Activated CD8-positive, alpha-beta T cell treated with anti-CD3 and anti-CD28 coated beads for 36 hours (primary cell): ENCODE measurements at regions not wholly inside any gene's neighbourhood (a gene's known extent, or its start where the extent isn't known, plus 50 kb on each side); places are given as distances from the start of the nearest gene placed in this dataset.

ENCODE experiments used
- ATAC-seq: fragments of 200-7000 bp; cut with Tn5 transposase; one replicate; pipeline ENCODE4 v1.10.0; 2021; ENCODE audit warnings: mild to moderate bottlenecking, moderate library complexity
- CTCF ChIA-PET: fragments of 350-600 bp; sonication (Branson Sonifier 250); formaldehyde crosslinking; loops from one replicate; lab custom pipeline; 2021; ENCODE audit warnings: antibody characterized with exemption; lab: Charles Lee
- POLR2A ChIA-PET: fragments of 350-600 bp; sonication (Branson Sonifier 250); formaldehyde crosslinking; loops from one replicate; lab custom pipeline; 2021; ENCODE audit warnings: antibody characterized with exemption; lab: Charles Lee
- DNase-seq: peaks from one replicate; pipeline ENCODE4 v3.0.0-alpha.2; 2020
- H3K27ac Mint-ChIP-seq: one replicate; pipeline ENCODE4 v1.8.0; 2021; ENCODE audit warnings: mild to moderate bottlenecking, mixed read lengths
- H3K27me3 Mint-ChIP-seq: one replicate; pipeline ENCODE4 v1.8.0; 2021; ENCODE audit warnings: mixed read lengths
- H3K36me3 Mint-ChIP-seq: one replicate; pipeline ENCODE4 v1.8.0; 2021; ENCODE audit warnings: low read depth, mixed read lengths
- H3K4me1 Mint-ChIP-seq: one replicate; pipeline ENCODE4 v1.8.0; 2021; ENCODE audit warnings: low read depth, mixed read lengths
- H3K4me3 Mint-ChIP-seq: one replicate; pipeline ENCODE4 v1.8.0; 2021; ENCODE audit warnings: mild to moderate bottlenecking, moderate library complexity, mixed read lengths
- H3K9me3 Mint-ChIP-seq: one replicate; pipeline ENCODE4 v1.8.0; 2021; ENCODE audit warnings: mixed read lengths
- intact Hi-C: fragments of 100-400 bp; cut with micrococcal nuclease; formaldehyde crosslinking; loops from one replicate; pipeline ENCODE4 v1.10.0; 2022
- TF ChIP-seq, protein P1 (sequence below): fragments of 200-600 bp; IDR thresholded peaks from one replicate; pipeline ENCODE4 v1.8.0; 2022; ENCODE audit warnings: antibody characterized with exemption, mild to moderate bottlenecking

DNA sequence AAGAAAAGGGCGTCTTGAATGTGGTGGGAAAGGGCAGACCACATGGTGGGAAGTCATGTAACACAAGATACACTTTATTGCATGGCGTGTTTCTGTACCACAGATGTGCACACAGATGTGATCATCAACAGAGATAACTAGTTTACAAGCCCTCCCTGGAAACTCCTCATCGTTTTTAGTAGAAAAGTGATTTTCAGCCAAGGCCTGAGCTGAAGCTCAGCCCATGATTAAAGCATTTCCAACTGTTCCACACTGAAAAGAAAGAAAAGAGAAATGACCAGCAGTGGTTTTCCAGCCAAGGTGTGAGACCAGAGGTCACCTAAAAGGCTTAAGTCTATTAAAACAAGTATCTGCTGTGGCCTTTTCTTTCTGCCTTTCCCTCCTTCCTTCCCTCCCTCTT lies 463.9 kb upstream of the JAG1 start:
- Mint-ChIP-seq H3K27me3 (no peaks in the 10 kb centered on the region), H3K9me3 (peaks cover 4% of the 10 kb centered on the region), H3K4me3 (no peak overlapping the region), H3K36me3 (no peaks in the 10 kb centered on the region), H3K4me1 (no peaks in the 10 kb centered on the region), H3K27ac (no peak overlapping the region)
- TF ChIP-seq, protein P1, sequence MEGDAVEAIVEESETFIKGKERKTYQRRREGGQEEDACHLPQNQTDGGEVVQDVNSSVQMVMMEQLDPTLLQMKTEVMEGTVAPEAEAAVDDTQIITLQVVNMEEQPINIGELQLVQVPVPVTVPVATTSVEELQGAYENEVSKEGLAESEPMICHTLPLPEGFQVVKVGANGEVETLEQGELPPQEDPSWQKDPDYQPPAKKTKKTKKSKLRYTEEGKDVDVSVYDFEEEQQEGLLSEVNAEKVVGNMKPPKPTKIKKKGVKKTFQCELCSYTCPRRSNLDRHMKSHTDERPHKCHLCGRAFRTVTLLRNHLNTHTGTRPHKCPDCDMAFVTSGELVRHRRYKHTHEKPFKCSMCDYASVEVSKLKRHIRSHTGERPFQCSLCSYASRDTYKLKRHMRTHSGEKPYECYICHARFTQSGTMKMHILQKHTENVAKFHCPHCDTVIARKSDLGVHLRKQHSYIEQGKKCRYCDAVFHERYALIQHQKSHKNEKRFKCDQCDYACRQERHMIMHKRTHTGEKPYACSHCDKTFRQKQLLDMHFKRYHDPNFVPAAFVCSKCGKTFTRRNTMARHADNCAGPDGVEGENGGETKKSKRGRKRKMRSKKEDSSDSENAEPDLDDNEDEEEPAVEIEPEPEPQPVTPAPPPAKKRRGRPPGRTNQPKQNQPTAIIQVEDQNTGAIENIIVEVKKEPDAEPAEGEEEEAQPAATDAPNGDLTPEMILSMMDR: no peak
- ChIA-PET POLR2A (no interaction called here), CTCF (no interaction called here)
- no peak for ATAC-seq
- DNase-seq: no peak
- intact Hi-C loops: no loop called here

GRCh38 chr20:11140359-11140758 lies 466.6 kb upstream of the JAG1 start:
- intact Hi-C loops: no loop called here
- TF ChIP-seq, protein P1: no peak
- no peaks in the 10 kb centered on the region for H3K4me1 Mint-ChIP-seq
- DNase-seq: no peak
- POLR2A ChIA-PET: no interaction called here
- CTCF ChIA-PET: no interaction called here
- ATAC-seq: no peak
- H3K4me3 Mint-ChIP-seq: no peak overlapping the region
- H3K9me3 Mint-ChIP-seq: peaks cover 4% of the 10 kb centered on the region
- no peaks in the 10 kb centered on the region for H3K27me3 Mint-ChIP-seq
- no peak overlapping the region for H3K27ac Mint-ChIP-seq
- H3K36me3 Mint-ChIP-seq: no peaks in the 10 kb centered on the region

DNA sequence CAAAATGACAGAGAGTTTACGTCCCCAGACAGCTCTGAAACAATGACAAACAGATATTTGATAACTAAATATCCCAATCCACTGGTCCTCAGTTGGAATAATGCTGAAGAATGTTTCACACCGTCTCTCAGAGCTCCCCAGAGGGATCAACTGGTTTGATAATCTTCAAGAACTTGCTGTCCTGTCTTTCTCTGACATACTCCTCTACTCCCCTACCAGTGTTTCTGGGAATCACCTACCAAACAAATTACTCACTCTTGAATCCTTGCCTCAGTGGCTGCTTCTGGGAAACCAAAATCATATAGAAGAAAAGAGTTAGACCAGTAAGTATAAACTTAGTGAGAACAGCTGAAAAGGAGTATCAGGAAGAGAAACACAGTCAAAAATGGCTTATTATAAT lies 469.7 kb upstream of the JAG1 start:
- Mint-ChIP-seq H3K9me3 (peaks cover 4% of the 10 kb centered on the region), H3K27me3 (no peaks in the 10 kb centered on the region), H3K27ac (no peak overlapping the region), H3K4me1 (no peaks in the 10 kb centered on the region), H3K36me3 (no peaks in the 10 kb centered on the region), H3K4me3 (no peak overlapping the region)
- ATAC-seq (no peak), DNase-seq (no peak)
- ChIA-PET CTCF (no interaction called here), POLR2A (no interaction called here)
- TF ChIP-seq, protein P1: no peak
- intact Hi-C loops: no loop called here

DNA sequence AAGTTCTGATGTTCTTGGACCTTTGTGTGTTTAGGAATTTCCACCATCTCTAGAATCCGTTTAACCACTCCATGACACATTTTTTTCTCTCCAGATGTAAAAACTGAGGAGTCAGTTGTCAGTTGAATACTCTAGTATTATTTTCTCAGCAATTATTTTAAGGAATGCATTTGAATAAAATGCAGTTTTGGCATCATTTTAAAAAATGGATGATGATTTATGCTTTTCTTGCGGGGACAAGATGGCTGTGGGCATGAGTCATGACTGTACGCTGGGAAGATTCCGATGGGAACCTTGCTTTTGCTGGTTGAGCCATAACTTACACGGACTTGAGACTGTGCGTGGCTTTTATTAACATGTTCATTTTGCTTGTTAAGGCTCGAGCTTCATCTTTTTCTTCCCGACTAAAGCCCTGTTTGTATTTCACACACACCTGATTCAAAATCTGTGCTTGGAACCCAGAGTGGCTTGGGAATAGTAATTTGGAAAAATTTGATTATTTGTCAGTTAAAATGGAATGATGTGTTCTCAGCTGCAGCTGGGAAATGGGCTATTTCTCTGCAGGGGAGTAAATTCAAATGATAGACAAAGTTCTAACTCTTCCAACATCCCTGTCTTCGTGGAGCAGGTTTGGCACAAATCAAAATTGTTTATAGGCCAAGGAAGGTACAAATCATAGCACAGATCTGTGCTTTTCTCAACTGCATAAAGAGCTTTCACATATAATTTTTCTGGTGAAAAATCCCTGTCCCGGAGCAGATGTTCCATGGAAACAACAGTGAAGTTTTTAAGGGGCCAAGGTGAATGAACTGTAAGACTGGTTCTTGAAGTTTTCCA lies 470.5 kb upstream of the JAG1 start:
- intact Hi-C loops: no loop called here
- CTCF ChIA-PET: no interaction called here
- TF ChIP-seq, protein P1: no peak
- H3K4me1 Mint-ChIP-seq: no peaks in the 10 kb centered on the region
- peaks cover 4% of the 10 kb centered on the region for H3K9me3 Mint-ChIP-seq
- H3K36me3 Mint-ChIP-seq: no peaks in the 10 kb centered on the region
- POLR2A ChIA-PET: no interaction called here
- DNase-seq (no peak), ATAC-seq (no peak)
- no peak overlapping the region for H3K4me3 Mint-ChIP-seq
- no peak overlapping the region for H3K27ac Mint-ChIP-seq
- no peaks in the 10 kb centered on the region for H3K27me3 Mint-ChIP-seq

DNA sequence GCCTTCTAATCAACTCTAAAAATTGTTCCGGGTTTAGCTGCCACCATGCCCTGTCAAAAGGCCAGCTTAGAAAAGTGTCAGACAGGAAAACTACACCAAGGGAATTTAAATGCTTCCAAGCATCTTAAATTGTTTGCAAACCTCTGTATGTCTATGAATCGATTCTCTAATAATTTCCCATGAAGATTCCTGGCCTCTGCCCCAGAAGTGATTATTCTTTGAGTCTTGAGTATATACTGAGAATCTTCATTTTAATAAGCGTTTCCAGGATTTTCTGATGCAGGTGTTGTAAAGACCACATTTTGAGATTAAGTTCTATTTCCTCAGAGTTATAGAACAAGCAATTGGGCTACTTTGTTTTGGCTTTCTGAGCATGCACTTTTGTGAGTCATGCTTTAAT lies 471.8 kb upstream of the JAG1 start:
- ATAC-seq (no peak), DNase-seq (no peak)
- peaks cover 3% of the 10 kb centered on the region for H3K9me3 Mint-ChIP-seq
- H3K27ac Mint-ChIP-seq: no peak overlapping the region
- intact Hi-C loops: no loop called here
- TF ChIP-seq, protein P1: no peak
- POLR2A ChIA-PET: no interaction called here
- H3K27me3 Mint-ChIP-seq: no peaks in the 10 kb centered on the region
- CTCF ChIA-PET: no interaction called here
- no peak overlapping the region for H3K4me3 Mint-ChIP-seq
- H3K4me1 Mint-ChIP-seq: no peaks in the 10 kb centered on the region
- no peaks in the 10 kb centered on the region for H3K36me3 Mint-ChIP-seq
